Gastrocnemius medialis (tissue), 4 donors: ENCODE measurements at regions not wholly inside any gene's neighbourhood (a gene's known extent, or its start where the extent isn't known, plus 50 kb on each side); places are given as distances from the start of the nearest gene placed in this dataset.

Source experiments
- CTCF ChIP-seq, 5 experiments: fragments of 450-650 bp in 3 of 5; fragments of 200-600 bp in 2 of 5; sonication (generic) in 2 of 5; IDR thresholded peaks in 4 of 5; conservative IDR thresholded peaks in 1 of 5; 1 replicate in 4 of 5; 2 replicates in 1 of 5; pipeline ENCODE4 v1.5.1; 2016 to 2019; ENCODE audit warnings: antibody characterized with exemption in 5 of 5, mild to moderate bottlenecking in 3 of 5, moderate library complexity in 3 of 5
- POLR2A ChIP-seq, 2 donors: fragments of 450-650 bp; IDR thresholded peaks; one replicate each; pipeline ENCODE4 v1.6.1; 2017; ENCODE audit warnings: antibody characterized with exemption in 2 of 2, mild to moderate bottlenecking in 2 of 2, moderate library complexity in 2 of 2

- TF ChIP-seq POLR2A (IDR thresholded peaks at IDR 0.05) (no peak), CTCF (IDR thresholded peaks at IDR 0.05 in 4 of 5, conservative IDR thresholded peaks at IDR 0.05 in 1 of 5) (no peak)
Observed at GRCh38 chr6:92122746-92123145, 1296.6 kb downstream of the EPHA7 start.
